ENCODE measurements at regions not wholly inside any gene's neighbourhood (a gene's known extent, or its start where the extent isn't known, plus 50 kb on each side); places are given as distances from the start of the nearest gene placed in this dataset.

DNA sequence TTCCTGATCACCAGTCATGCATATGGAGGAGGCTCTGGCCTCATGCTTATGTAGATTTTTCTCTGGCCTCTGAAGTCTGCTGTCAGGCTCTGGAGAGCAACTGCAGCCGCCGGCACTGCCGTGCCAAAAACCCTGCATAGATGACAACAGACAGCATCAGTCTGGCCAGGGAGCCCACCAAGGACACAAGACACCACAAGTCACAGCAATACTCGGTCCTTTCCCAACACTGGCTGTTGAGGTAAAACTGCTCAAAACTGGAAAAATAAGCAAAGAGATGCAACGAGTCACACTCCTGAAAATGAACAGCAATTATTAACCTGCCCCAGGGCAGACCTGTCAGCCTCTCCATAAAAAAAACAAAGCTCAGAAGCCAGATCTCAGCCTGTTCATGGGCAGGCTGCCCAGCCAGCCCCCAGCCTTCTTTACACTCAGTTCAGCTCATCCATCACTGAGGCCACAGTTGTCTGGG, 186.0 kb upstream of the RAB6C start:
- TF ChIP-seq, protein P1, sequence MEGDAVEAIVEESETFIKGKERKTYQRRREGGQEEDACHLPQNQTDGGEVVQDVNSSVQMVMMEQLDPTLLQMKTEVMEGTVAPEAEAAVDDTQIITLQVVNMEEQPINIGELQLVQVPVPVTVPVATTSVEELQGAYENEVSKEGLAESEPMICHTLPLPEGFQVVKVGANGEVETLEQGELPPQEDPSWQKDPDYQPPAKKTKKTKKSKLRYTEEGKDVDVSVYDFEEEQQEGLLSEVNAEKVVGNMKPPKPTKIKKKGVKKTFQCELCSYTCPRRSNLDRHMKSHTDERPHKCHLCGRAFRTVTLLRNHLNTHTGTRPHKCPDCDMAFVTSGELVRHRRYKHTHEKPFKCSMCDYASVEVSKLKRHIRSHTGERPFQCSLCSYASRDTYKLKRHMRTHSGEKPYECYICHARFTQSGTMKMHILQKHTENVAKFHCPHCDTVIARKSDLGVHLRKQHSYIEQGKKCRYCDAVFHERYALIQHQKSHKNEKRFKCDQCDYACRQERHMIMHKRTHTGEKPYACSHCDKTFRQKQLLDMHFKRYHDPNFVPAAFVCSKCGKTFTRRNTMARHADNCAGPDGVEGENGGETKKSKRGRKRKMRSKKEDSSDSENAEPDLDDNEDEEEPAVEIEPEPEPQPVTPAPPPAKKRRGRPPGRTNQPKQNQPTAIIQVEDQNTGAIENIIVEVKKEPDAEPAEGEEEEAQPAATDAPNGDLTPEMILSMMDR (IDR thresholded peaks at IDR 0.05) = no peak
- TF ChIP-seq POLR2A (IDR thresholded peaks at IDR 0.05) = no peak
